ENCODE measurements at regions not wholly inside any gene's neighbourhood (a gene's known extent, or its start where the extent isn't known, plus 50 kb on each side); places are given as distances from the start of the nearest gene placed in this dataset.

- TF ChIP-seq POLR2A (IDR thresholded peaks at IDR 0.05; ENCODE audit: low read depth), result no peak
- no peak for TF ChIP-seq CTCF (IDR thresholded peaks at IDR 0.05)
- TF ChIP-seq POLR2AphosphoS5 (IDR thresholded peaks at IDR 0.05), result no peak
Observed at GRCh38 chr3:164479406-164479805, 598.9 kb downstream of the SI start.
